ENCODE measurements at regions not wholly inside any gene's neighbourhood (a gene's known extent, or its start where the extent isn't known, plus 50 kb on each side); places are given as distances from the start of the nearest gene placed in this dataset.

- no peak for DNase-seq
Observed at GRCh38 chr5:171657473-171657872, 128.1 kb upstream of the SMIM23 start.

- no peak for DNase-seq
Observed at GRCh38 chr5:171659896-171660295, 125.7 kb upstream of the SMIM23 start.

GRCh38 chr5:171660434-171660833, 125.2 kb upstream of the SMIM23 start:
- no peak for DNase-seq

- DNase-seq: no peak
Observed at GRCh38 chr5:171661143-171661542, 124.5 kb upstream of the SMIM23 start.

- no peak for DNase-seq
Observed at GRCh38 chr5:171663311-171664085, 122.1 kb upstream of the SMIM23 start.

- no peak for DNase-seq
Observed at GRCh38 chr5:171664489-171664888, 121.1 kb upstream of the SMIM23 start.

GRCh38 chr5:171666815-171667214, 118.8 kb upstream of the SMIM23 start:
- no peak for DNase-seq

- DNase-seq: no peak
Observed at GRCh38 chr5:171667341-171668096, 118.1 kb upstream of the SMIM23 start.

- no peak for DNase-seq
Observed at GRCh38 chr5:171668097-171668412, 117.6 kb upstream of the SMIM23 start.

GRCh38 chr5:171669571-171669970, 116.0 kb upstream of the SMIM23 start:
- DNase-seq: no peak

GRCh38 chr5:171672556-171672955, 113.1 kb upstream of the SMIM23 start:
- no peak for DNase-seq

GRCh38 chr5:171673328-171673727, 112.3 kb upstream of the SMIM23 start:
- no peak for DNase-seq

GRCh38 chr5:171673840-171674239, 111.8 kb upstream of the SMIM23 start:
- no peak for DNase-seq

GRCh38 chr5:171675511-171675910, 110.1 kb upstream of the SMIM23 start:
- no peak for DNase-seq

- DNase-seq: no peak
Observed at GRCh38 chr5:171676286-171676944, 109.2 kb upstream of the SMIM23 start.

- no peak for DNase-seq
Observed at GRCh38 chr5:171678646-171679045, 107.0 kb upstream of the SMIM23 start.

GRCh38 chr5:171680485-171680884, 105.1 kb upstream of the SMIM23 start:
- DNase-seq: no peak

GRCh38 chr5:171681061-171681460, 104.6 kb upstream of the SMIM23 start:
- DNase-seq: no peak

- DNase-seq: no peak
Observed at GRCh38 chr5:171681677-171682076, 103.9 kb upstream of the SMIM23 start.

GRCh38 chr5:171682801-171683200, 102.8 kb upstream of the SMIM23 start:
- no peak for DNase-seq

GRCh38 chr5:171684169-171684568, 101.4 kb upstream of the SMIM23 start:
- DNase-seq: no peak

GRCh38 chr5:171688696-171689495, 96.7 kb upstream of the SMIM23 start:
- DNase-seq: no peak

- no peak for DNase-seq
Observed at GRCh38 chr5:171689853-171690417, 95.7 kb upstream of the SMIM23 start.

All from HCEC 1CT (cell line).